ENCODE measurements at regions not wholly inside any gene's neighbourhood (a gene's known extent, or its start where the extent isn't known, plus 50 kb on each side); places are given as distances from the start of the nearest gene placed in this dataset.

DNA sequence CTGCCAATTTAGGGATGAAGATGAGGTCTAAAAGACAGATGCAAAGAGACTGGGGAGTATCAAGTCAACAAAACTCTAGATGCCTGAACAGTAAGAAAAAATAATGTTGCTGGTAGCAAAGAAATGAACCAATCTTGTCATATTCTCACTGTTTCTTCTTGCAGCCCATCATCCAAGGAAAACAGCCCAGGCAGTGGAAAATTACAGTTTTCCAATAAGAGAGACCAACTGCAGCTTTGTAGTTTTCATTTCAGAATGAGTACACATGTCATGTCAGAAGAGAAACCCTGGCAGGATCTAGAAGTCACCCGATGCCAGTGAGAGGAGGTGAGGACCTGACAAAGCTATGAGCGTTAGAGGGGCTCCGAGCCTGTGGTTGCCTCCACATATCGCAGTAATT, 500.4 kb upstream of the PSMD7 start:
- Histone ChIP-seq H3K27me3 (no peaks in the 10 kb centered on the region), H3K4me1 (no peaks in the 10 kb centered on the region), H3K4me3 (no peak overlapping the region), H3K9me3 (replicated peaks) (no peaks in the 10 kb centered on the region), H3K36me3 (no peaks in the 10 kb centered on the region), H3K27ac (no peak overlapping the region)
- no peak for DNase-seq

- H3K27ac ChIP-seq = no peak overlapping the region
- DNase-seq = no peak
- no peak overlapping the region for H3K4me3 ChIP-seq
- H3K36me3 ChIP-seq = no peaks in the 10 kb centered on the region
- no peaks in the 10 kb centered on the region for H3K27me3 ChIP-seq
- H3K4me1 ChIP-seq = no peaks in the 10 kb centered on the region
- no peaks in the 10 kb centered on the region for H3K9me3 ChIP-seq (replicated peaks)
Measured at GRCh38 chr16:73794994-73795393, 501.6 kb upstream of the PSMD7 start.

- no peak for DNase-seq
- Histone ChIP-seq H3K27ac (no peak overlapping the region), H3K36me3 (no peaks in the 10 kb centered on the region), H3K27me3 (no peaks in the 10 kb centered on the region), H3K9me3 (replicated peaks) (no peaks in the 10 kb centered on the region), H3K4me1 (no peaks in the 10 kb centered on the region), H3K4me3 (no peak overlapping the region)
Measured at GRCh38 chr16:73793871-73794437, 502.7 kb upstream of the PSMD7 start.

- no peaks in the 10 kb centered on the region for H3K27me3 ChIP-seq
- DNase-seq = no peak
- H3K36me3 ChIP-seq = no peaks in the 10 kb centered on the region
- no peaks in the 10 kb centered on the region for H3K4me1 ChIP-seq
- H3K9me3 ChIP-seq (replicated peaks) = no peaks in the 10 kb centered on the region
- no peak overlapping the region for H3K4me3 ChIP-seq
- H3K27ac ChIP-seq = no peak overlapping the region
Measured at GRCh38 chr16:73793260-73793659, 503.4 kb upstream of the PSMD7 start.

GRCh38 chr16:73792199-73793020, 504.2 kb upstream of the PSMD7 start:
- Histone ChIP-seq H3K27ac (no peak overlapping the region), H3K27me3 (no peaks in the 10 kb centered on the region), H3K4me1 (no peaks in the 10 kb centered on the region), H3K4me3 (no peak overlapping the region), H3K9me3 (replicated peaks) (no peaks in the 10 kb centered on the region), H3K36me3 (no peaks in the 10 kb centered on the region)
- no peak for DNase-seq

GRCh38 chr16:73781297-73781696, 515.3 kb upstream of the PSMD7 start:
- Histone ChIP-seq H3K27ac (no peak overlapping the region), H3K36me3 (no peaks in the 10 kb centered on the region), H3K9me3 (replicated peaks) (no peaks in the 10 kb centered on the region), H3K4me3 (no peak overlapping the region), H3K4me1 (no peaks in the 10 kb centered on the region), H3K27me3 (no peaks in the 10 kb centered on the region)
- DNase-seq = no peak

GRCh38 chr16:73778887-73779286, 517.7 kb upstream of the PSMD7 start:
- H3K27ac ChIP-seq = no peak overlapping the region
- no peaks in the 10 kb centered on the region for H3K9me3 ChIP-seq (replicated peaks)
- no peak for DNase-seq
- no peaks in the 10 kb centered on the region for H3K36me3 ChIP-seq
- H3K4me1 ChIP-seq = no peaks in the 10 kb centered on the region
- no peaks in the 10 kb centered on the region for H3K27me3 ChIP-seq
- no peak overlapping the region for H3K4me3 ChIP-seq

GRCh38 chr16:73775841-73776388, 520.7 kb upstream of the PSMD7 start:
- no peaks in the 10 kb centered on the region for H3K27me3 ChIP-seq
- no peak for DNase-seq
- no peak overlapping the region for H3K27ac ChIP-seq
- H3K9me3 ChIP-seq (replicated peaks) = no peaks in the 10 kb centered on the region
- no peaks in the 10 kb centered on the region for H3K4me1 ChIP-seq
- no peak overlapping the region for H3K4me3 ChIP-seq
- H3K36me3 ChIP-seq = no peaks in the 10 kb centered on the region

DNA sequence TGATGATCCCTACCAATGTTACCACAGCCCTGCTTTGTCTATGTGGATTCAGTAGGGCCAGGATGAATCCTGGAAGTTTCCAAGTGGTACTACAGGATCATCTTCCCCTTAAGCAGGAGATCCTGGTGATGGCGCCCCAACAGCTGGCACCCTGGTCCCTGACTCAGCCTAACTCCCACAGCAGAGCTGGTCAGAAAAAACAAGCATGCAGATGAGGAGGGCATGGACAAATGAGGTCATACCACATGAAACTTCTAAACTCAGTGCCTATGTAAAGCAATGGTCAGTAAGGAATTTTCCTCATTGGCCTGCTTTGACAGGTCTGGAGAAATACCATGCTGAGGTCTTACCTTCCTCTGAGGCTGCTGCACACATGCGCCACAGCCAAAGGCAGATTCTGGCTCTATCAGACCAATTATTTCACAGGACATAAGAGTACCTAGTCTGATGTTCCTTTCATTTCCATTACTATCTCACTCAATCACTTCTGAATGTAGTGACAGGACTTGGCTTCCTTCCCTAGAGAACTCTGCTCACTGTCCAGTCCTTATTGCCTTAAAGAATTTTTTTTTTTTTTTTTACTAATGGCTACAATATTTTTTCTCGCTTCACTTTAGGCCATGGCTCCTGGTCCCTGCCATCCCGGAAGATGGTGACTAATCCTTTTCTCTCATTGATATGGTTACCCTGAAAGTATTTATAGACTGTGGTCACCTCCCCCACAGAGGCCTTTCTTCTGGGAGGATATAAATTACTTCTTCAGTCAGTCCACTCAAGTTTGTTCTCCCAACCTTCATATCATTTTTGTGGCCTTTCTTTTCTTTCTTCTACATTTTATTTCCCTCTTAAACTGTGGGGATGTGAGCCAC, 525.2 kb upstream of the PSMD7 start:
- no peak overlapping the region for H3K4me3 ChIP-seq
- no peak overlapping the region for H3K27ac ChIP-seq
- H3K4me1 ChIP-seq = no peaks in the 10 kb centered on the region
- H3K9me3 ChIP-seq (replicated peaks) = no peaks in the 10 kb centered on the region
- no peaks in the 10 kb centered on the region for H3K36me3 ChIP-seq
- H3K27me3 ChIP-seq = no peaks in the 10 kb centered on the region
- DNase-seq = no peak

DNA sequence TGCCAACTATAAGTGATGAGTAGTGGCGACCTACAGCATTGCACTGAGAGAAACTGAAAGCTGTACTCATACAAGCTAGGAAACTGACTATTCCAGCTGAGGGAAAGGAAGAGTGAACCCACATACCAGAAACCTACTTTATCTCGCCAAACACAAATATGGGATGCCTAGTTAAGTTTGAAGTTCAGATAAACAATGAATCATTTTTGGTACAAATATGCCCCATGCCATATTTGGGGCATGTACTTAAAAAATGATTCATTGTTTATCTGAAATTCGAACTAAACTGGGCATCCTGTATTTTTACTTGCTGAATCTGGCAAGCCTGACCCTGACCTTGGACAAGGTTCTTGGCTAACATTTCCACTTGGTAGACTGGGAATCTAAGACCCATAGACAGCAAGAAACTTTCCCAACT, 527.8 kb upstream of the PSMD7 start:
- H3K36me3 ChIP-seq = no peaks in the 10 kb centered on the region
- no peak for DNase-seq
- no peaks in the 10 kb centered on the region for H3K4me1 ChIP-seq
- H3K9me3 ChIP-seq (replicated peaks) = no peaks in the 10 kb centered on the region
- no peak overlapping the region for H3K27ac ChIP-seq
- no peak overlapping the region for H3K4me3 ChIP-seq
- H3K27me3 ChIP-seq = no peaks in the 10 kb centered on the region

- Histone ChIP-seq H3K4me3 (no peak overlapping the region), H3K4me1 (no peaks in the 10 kb centered on the region)
Measured at GRCh38 chr16:73764321-73764720, 532.3 kb upstream of the PSMD7 start.

GRCh38 chr16:73756289-73757178, 540.1 kb upstream of the PSMD7 start:
- Histone ChIP-seq H3K4me3 (no peak overlapping the region), H3K27ac (no peak overlapping the region), H3K27me3 (no peaks in the 10 kb centered on the region), H3K9me3 (replicated peaks) (no peaks in the 10 kb centered on the region), H3K36me3 (no peaks in the 10 kb centered on the region), H3K4me1 (no peaks in the 10 kb centered on the region)
- DNase-seq = no peak

More at GRCh38 chr16:73764321-73764720, 532.3 kb upstream of the PSMD7 start:
- H3K27ac ChIP-seq = no peak overlapping the region
- no peaks in the 10 kb centered on the region for H3K9me3 ChIP-seq (replicated peaks)
- H3K27me3 ChIP-seq = no peaks in the 10 kb centered on the region
- no peak for DNase-seq
- no peaks in the 10 kb centered on the region for H3K36me3 ChIP-seq

DNA sequence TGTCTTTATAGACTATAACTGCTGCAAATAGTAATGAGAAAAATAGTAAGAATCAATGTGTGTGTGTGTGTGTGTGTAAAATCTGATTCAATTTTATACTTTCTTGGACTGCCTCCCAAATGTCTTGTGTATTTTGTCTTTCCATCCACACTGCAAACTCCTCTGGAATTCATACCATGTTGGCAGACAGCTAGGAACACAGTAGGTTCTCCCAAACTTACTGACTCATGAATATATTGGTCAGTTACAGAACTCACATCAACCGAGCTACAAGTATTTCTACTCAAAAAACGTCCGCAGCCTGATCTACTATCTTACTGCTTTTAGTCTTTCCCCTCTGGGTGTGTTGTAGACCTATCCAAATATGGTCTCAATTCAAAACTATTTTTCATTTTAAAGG, 542.7 kb upstream of the PSMD7 start:
- Histone ChIP-seq H3K4me3 (no peak overlapping the region), H3K36me3 (no peaks in the 10 kb centered on the region), H3K27ac (no peak overlapping the region), H3K27me3 (no peaks in the 10 kb centered on the region), H3K9me3 (replicated peaks) (no peaks in the 10 kb centered on the region), H3K4me1 (no peaks in the 10 kb centered on the region)
- no peak for DNase-seq

GRCh38 chr16:73750639-73751038, 546.0 kb upstream of the PSMD7 start:
- no peak for DNase-seq
- no peaks in the 10 kb centered on the region for H3K36me3 ChIP-seq
- no peak overlapping the region for H3K27ac ChIP-seq
- H3K4me1 ChIP-seq = no peaks in the 10 kb centered on the region
- H3K27me3 ChIP-seq = no peaks in the 10 kb centered on the region
- no peaks in the 10 kb centered on the region for H3K9me3 ChIP-seq (replicated peaks)
- H3K4me3 ChIP-seq = no peak overlapping the region

Data from SJCRH30 (cell line).